T-cell (primary cell): ENCODE measurements at regions not wholly inside any gene's neighbourhood (a gene's known extent, or its start where the extent isn't known, plus 50 kb on each side); places are given as distances from the start of the nearest gene placed in this dataset.
"Not testable (repeated sequence)": the region's sequence is repeated elsewhere in the genome, so short reads cannot be mapped to it uniquely, and the experiment has no call there.

Experiments
- ATAC-seq, 4 experiments: fragments of 200-7000 bp in 3 of 4; fragments of 150-1000 bp in 1 of 4; cut with Tn5 transposase; replicated peaks in 1 of 4; 1 replicate in 3 of 4; 2 replicates in 1 of 4; pipeline ENCODE4 v1.10.0; 2021; ENCODE audit warnings: moderate library complexity in 3 of 4, mild to moderate bottlenecking in 2 of 4, moderate number of reproducible peaks in 1 of 4
- CTCF ChIA-PET, 2 donors: fragments of 300-600 bp; sonication (Branson Sonifier 250); formaldehyde crosslinking; loops; one replicate each; lab custom pipeline; 2022; ENCODE audit warnings: antibody characterized with exemption in 2 of 2; lab: Charles Lee
- POLR2A ChIA-PET, 2 donors: fragments of 300-600 bp; sonication (Branson Sonifier 250); formaldehyde crosslinking; loops; one replicate each; lab custom pipeline; 2022; ENCODE audit warnings: antibody characterized with exemption in 2 of 2; lab: Charles Lee
- DNase-seq, 35 experiments: peaks; one replicate each; pipeline versions ENCODE4 v3.0.0 to v3.0.0-alpha.2; 2013 to 2023
- H3K27ac ChIP-seq: one replicate; pipeline ENCODE4 v1.5.1; 2013; ENCODE audit warnings: low read length
- H3K27me3 ChIP-seq, 2 experiments: replicated peaks in 1 of 2; 1 replicate in 1 of 2; 2 replicates in 1 of 2; pipeline versions ENCODE4 v1.6.1 to v1.7.0; 2013; ENCODE audit warnings: low read length in 1 of 2, mixed read lengths in 1 of 2; ENCODE audit not compliant: control insufficient read depth in 2 of 2, insufficient read depth in 2 of 2; ENCODE audit errors: extremely low read depth in 1 of 2
- H3K36me3 ChIP-seq, 2 donors: 1 replicate in 1 of 2; 2 replicates in 1 of 2; pipeline versions ENCODE4 v1.6.1 to v1.7.0; 2013; ENCODE audit warnings: low read length in 1 of 2; ENCODE audit not compliant: control insufficient read depth in 2 of 2, insufficient read depth in 1 of 2; ENCODE audit errors: extremely low read depth in 1 of 2
- H3K4me1 ChIP-seq, 2 experiments: 1 replicate in 1 of 2; 2 replicates in 1 of 2; pipeline versions ENCODE4 v1.6.1 to v1.7.0; 2013; ENCODE audit warnings: low read length in 2 of 2, mixed read lengths in 1 of 2; ENCODE audit not compliant: insufficient read depth in 2 of 2, control insufficient read depth in 1 of 2; ENCODE audit errors: extremely low read depth in 1 of 2
- H3K4me3 ChIP-seq, 2 donors: 1 replicate in 1 of 2; 2 replicates in 1 of 2; pipeline versions ENCODE4 v1.5.1 to v1.7.0; 2013; ENCODE audit warnings: mild to moderate bottlenecking in 2 of 2, low read length in 1 of 2, moderate library complexity in 1 of 2; ENCODE audit not compliant: control insufficient read depth in 1 of 2; ENCODE audit errors: extremely low read depth in 1 of 2
- H3K9me3 ChIP-seq: 2 replicates; pipeline ENCODE4 v1.7.0; 2013
- H3K27ac Mint-ChIP-seq, 2 donors: one replicate each; pipeline ENCODE4 v1.8.0; 2020 to 2021; ENCODE audit warnings: mild to moderate bottlenecking in 2 of 2, mixed read lengths in 2 of 2
- H3K27me3 Mint-ChIP-seq, 2 donors: one replicate each; pipeline ENCODE4 v1.8.0; 2021 to 2022; ENCODE audit warnings: mixed read lengths in 2 of 2
- H3K36me3 Mint-ChIP-seq: one replicate; pipeline ENCODE4 v1.8.0; 2021; ENCODE audit warnings: mixed read lengths
- H3K4me1 Mint-ChIP-seq, 3 donors: one replicate each; pipeline ENCODE4 v1.8.0; 2020 to 2022; ENCODE audit warnings: mixed read lengths in 3 of 3, mild to moderate bottlenecking in 1 of 3
- H3K4me3 Mint-ChIP-seq, 3 donors: one replicate each; pipeline ENCODE4 v1.8.0; 2020 to 2022; ENCODE audit warnings: mild to moderate bottlenecking in 3 of 3, mixed read lengths in 3 of 3, moderate library complexity in 3 of 3
- H3K9me3 Mint-ChIP-seq, 3 donors: one replicate each; pipeline ENCODE4 v1.8.0; 2020 to 2022; ENCODE audit warnings: mixed read lengths in 3 of 3
- WGBS: methylation state at CpG from one replicate; pipeline ENCODE4 v1.1.5; 2013; ENCODE audit warnings: missing lambda C conversion rate; ENCODE audit not compliant: insufficient coverage; 5-methylcytosine and 5-hydroxymethylcytosine counted together

- Histone ChIP-seq H3K4me3 (no peak overlapping the region), H3K36me3 (no peaks in the 10 kb centered on the region), H3K27ac (no peak overlapping the region), H3K27me3 (peaks cover 0 to 11% of the 10 kb centered on the region in 2 experiments), H3K4me1 (no peaks in the 10 kb centered on the region), H3K9me3 (no peaks in the 10 kb centered on the region)
- Mint-ChIP-seq H3K9me3 (peaks cover 6 to 11% (median 10%) of the 10 kb centered on the region in 3 donors), H3K27me3 (peaks cover 14 to 15% of the 10 kb centered on the region in 2 donors), H3K36me3 (no peaks in the 10 kb centered on the region), H3K27ac (no peak overlapping the region), H3K4me1 (peaks cover 7% of the 10 kb centered on the region in 3 donors), H3K4me3 (no peak overlapping the region)
- ATAC-seq = no peak
- 86% methylated on average over 4 of the region's 6 CpGs for WGBS
- no peak for DNase-seq
- POLR2A ChIA-PET = no interaction called here
- CTCF ChIA-PET = no interaction called here
Observed at GRCh38 chr10:33657154-33657908, 322.9 kb upstream of the NRP1 start.

- Mint-ChIP-seq H3K4me3 (no peak overlapping the region), H3K36me3 (no peaks in the 10 kb centered on the region), H3K4me1 (peaks cover 0 to 2% (median 0%) of the 10 kb centered on the region in 3 donors), H3K27me3 (peaks cover 7 to 10% of the 10 kb centered on the region in 2 donors), H3K9me3 (peaks cover 6 to 11% (median 10%) of the 10 kb centered on the region in 3 donors), H3K27ac (no peak overlapping the region)
- H3K27ac ChIP-seq = no peak overlapping the region
- peaks cover 0 to 7% of the 10 kb centered on the region in 2 experiments for H3K27me3 ChIP-seq
- ChIA-PET CTCF (no interaction called here), POLR2A (no interaction called here)
- no peaks in the 10 kb centered on the region for H3K36me3 ChIP-seq
- DNase-seq (no peak), ATAC-seq (no peak)
- WGBS = 100% methylated on average over 1 of the region's 3 CpGs
- no peaks in the 10 kb centered on the region for H3K9me3 ChIP-seq
- H3K4me1 ChIP-seq = no peaks in the 10 kb centered on the region
- no peak overlapping the region for H3K4me3 ChIP-seq
Observed at GRCh38 chr10:33655921-33656320, 321.5 kb upstream of the NRP1 start.

- no peaks in the 10 kb centered on the region for H3K4me1 ChIP-seq
- Mint-ChIP-seq H3K27me3 (peaks cover 4 to 7% of the 10 kb centered on the region in 2 donors), H3K36me3 (no peaks in the 10 kb centered on the region), H3K4me3 (no peak overlapping the region), H3K4me1 (peaks cover 0 to 2% (median 0%) of the 10 kb centered on the region in 3 donors), H3K27ac (no peak overlapping the region), H3K9me3 (peaks cover 6 to 11% (median 10%) of the 10 kb centered on the region in 3 donors)
- H3K27ac ChIP-seq = no peak overlapping the region
- no peak overlapping the region for H3K4me3 ChIP-seq
- DNase-seq (no peak), ATAC-seq (no peak)
- ChIA-PET POLR2A (no interaction called here), CTCF (no interaction called here)
- no peaks in the 10 kb centered on the region for H3K36me3 ChIP-seq
- H3K27me3 ChIP-seq = peaks cover 0 to 3% of the 10 kb centered on the region in 2 experiments
- 18% methylated on average over 2 of the region's 8 CpGs for WGBS
- H3K9me3 ChIP-seq = no peaks in the 10 kb centered on the region
Observed at GRCh38 chr10:33655165-33655815, 320.8 kb upstream of the NRP1 start.

- no peaks in the 10 kb centered on the region for H3K27me3 ChIP-seq
- Mint-ChIP-seq H3K4me3 (no peak overlapping the region), H3K4me1 (peaks cover 0 to 2% (median 0%) of the 10 kb centered on the region in 3 donors), H3K27me3 (peaks cover 0 to 3% of the 10 kb centered on the region in 2 donors), H3K36me3 (no peaks in the 10 kb centered on the region), H3K9me3 (peaks cover 6 to 13% (median 11%) of the 10 kb centered on the region in 3 donors), H3K27ac (no peak overlapping the region)
- no peak for ATAC-seq
- POLR2A ChIA-PET = no interaction called here
- CTCF ChIA-PET = no interaction called here
- no peaks in the 10 kb centered on the region for H3K36me3 ChIP-seq
- H3K27ac ChIP-seq = no peak overlapping the region
- H3K4me3 ChIP-seq = no peak overlapping the region
- no peaks in the 10 kb centered on the region for H3K9me3 ChIP-seq
- 38% methylated on average over 2 of the region's 7 CpGs for WGBS
- DNase-seq = no peak
- no peaks in the 10 kb centered on the region for H3K4me1 ChIP-seq
Observed at GRCh38 chr10:33653584-33654367, 319.3 kb upstream of the NRP1 start.

GRCh38 chr10:33652870-33653269 is 318.4 kb upstream of the NRP1 start:
- H3K27me3 ChIP-seq = no peaks in the 10 kb centered on the region
- Mint-ChIP-seq H3K4me3 (no peak overlapping the region), H3K27me3 (peaks cover 0 to 3% of the 10 kb centered on the region in 2 donors), H3K4me1 (peaks cover 0 to 2% (median 0%) of the 10 kb centered on the region in 3 donors), H3K36me3 (no peaks in the 10 kb centered on the region), H3K9me3 (peaks cover 6 to 22% (median 11%) of the 10 kb centered on the region in 3 donors), H3K27ac (no peak overlapping the region)
- H3K4me3 ChIP-seq = no peak overlapping the region
- DNase-seq (no peak), ATAC-seq (no peak)
- ChIA-PET CTCF (no interaction called here), POLR2A (no interaction called here)
- H3K9me3 ChIP-seq = no peaks in the 10 kb centered on the region
- WGBS = 100% methylated on average over 1 of the region's 3 CpGs
- no peak overlapping the region for H3K27ac ChIP-seq
- H3K36me3 ChIP-seq = no peaks in the 10 kb centered on the region
- H3K4me1 ChIP-seq = no peaks in the 10 kb centered on the region

GRCh38 chr10:33650131-33650530 is 315.7 kb upstream of the NRP1 start:
- H3K36me3 Mint-ChIP-seq, H3K4me1 ChIP-seq, H3K27ac Mint-ChIP-seq, H3K4me3 Mint-ChIP-seq, H3K4me1 Mint-ChIP-seq, POLR2A ChIA-PET, H3K27ac ChIP-seq, H3K36me3 ChIP-seq, H3K9me3 ChIP-seq, H3K27me3 ChIP-seq, H3K27me3 Mint-ChIP-seq, H3K4me3 ChIP-seq, CTCF ChIA-PET, ATAC-seq, DNase-seq: not testable (repeated sequence)
- H3K9me3 Mint-ChIP-seq = peaks cover 6 to 22% (median 11%) of the 10 kb centered on the region in 3 donors
- 46% methylated on average over 2 of the region's 2 CpGs for WGBS
